ENCODE measurements at regions not wholly inside any gene's neighbourhood (a gene's known extent, or its start where the extent isn't known, plus 50 kb on each side); places are given as distances from the start of the nearest gene placed in this dataset.
"Not testable (repeated sequence)": the region's sequence is repeated elsewhere in the genome, so short reads cannot be mapped to it uniquely, and the experiment has no call there.

DNA sequence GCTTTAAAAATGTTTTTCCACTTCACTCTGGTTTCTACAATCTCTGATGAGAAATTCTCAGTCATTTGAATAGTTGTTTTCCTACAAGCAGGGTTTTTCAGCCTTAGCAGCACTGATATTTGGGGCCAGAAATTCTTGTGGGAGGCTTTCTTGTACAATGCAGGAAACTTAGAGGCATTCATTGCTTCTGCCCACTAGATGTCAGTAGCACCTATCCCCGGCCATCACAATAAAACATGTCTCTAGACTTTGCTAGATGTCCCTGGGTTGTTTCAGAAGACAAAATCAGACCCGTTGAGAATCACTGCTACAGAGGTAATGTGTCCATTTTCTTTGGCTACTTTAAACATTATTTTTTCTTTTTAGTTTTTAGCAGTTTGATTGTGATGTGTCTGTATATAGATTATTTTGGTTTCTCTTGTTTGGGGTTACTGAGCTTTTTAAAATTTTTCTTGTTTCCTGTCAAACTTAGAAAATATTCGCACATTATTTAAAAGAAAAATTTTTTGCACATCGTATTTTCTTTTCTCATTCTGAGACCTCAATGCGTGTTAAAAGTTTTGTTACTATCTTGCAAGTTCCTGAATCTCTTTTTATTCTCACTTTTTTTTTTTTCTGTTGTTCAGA, 60.8 kb upstream of the CCDC179 start:
- no peak overlapping the region for H3K4me3 ChIP-seq (ENCODE audit: insufficient read depth, low read depth, low read length)
- no peaks in the 10 kb centered on the region for H3K27me3 ChIP-seq (ENCODE audit: control insufficient read depth, insufficient read depth, low read length)
- H3K36me3 ChIP-seq (replicated peaks; ENCODE audit: control insufficient read depth, insufficient read depth, low read length), result no peaks in the 10 kb centered on the region
- DNase-seq, result peak; percentile 5

DNA sequence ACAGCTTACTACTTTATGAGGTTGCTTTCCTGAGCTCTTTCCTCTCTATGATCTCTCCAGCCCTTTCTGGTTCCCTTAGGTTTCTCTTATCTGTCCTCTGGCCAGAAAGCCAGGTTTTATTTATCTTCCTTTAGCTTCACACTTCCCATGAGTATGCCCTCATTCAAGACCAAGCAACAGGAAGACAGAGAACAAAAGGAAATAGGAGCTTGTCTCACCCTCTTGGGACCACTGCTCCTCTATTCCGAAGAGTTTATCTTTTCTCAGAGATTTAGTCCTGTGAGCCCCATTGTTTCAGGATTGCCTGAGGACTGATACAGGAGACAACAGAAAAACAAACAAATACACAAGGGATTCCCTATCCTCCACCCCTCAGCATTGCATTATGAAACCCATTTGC, 62.4 kb upstream of the CCDC179 start:
- H3K36me3 ChIP-seq (replicated peaks; ENCODE audit: control insufficient read depth, insufficient read depth, low read length), result no peaks in the 10 kb centered on the region
- H3K27me3 ChIP-seq (ENCODE audit: control insufficient read depth, insufficient read depth, low read length), result no peaks in the 10 kb centered on the region
- DNase-seq, result no peak
- no peak overlapping the region for H3K4me3 ChIP-seq (ENCODE audit: insufficient read depth, low read depth, low read length)

DNA sequence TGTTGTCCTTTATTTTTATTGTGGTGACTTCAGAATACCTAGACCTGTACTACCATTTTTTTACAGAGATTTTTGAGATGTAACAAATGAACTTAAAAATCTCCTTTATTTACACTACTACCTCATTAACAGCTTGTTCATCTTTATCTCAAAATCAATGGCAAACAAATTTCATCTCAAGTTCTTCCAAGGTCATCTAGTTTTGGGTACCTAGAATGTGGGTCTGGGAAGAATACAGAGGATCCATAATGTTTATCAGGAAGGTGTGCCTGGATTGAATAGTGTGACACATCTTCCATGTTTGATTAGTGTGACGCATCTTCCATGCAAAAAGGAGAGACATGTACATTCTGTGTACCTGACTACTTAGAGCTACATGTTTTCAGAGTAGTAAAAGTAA, 63.3 kb upstream of the CCDC179 start:
- no peaks in the 10 kb centered on the region for H3K27me3 ChIP-seq (ENCODE audit: control insufficient read depth, insufficient read depth, low read length)
- no peak overlapping the region for H3K4me3 ChIP-seq (ENCODE audit: insufficient read depth, low read depth, low read length)
- no peak for DNase-seq
- H3K36me3 ChIP-seq (replicated peaks; ENCODE audit: control insufficient read depth, insufficient read depth, low read length), result no peaks in the 10 kb centered on the region

DNA sequence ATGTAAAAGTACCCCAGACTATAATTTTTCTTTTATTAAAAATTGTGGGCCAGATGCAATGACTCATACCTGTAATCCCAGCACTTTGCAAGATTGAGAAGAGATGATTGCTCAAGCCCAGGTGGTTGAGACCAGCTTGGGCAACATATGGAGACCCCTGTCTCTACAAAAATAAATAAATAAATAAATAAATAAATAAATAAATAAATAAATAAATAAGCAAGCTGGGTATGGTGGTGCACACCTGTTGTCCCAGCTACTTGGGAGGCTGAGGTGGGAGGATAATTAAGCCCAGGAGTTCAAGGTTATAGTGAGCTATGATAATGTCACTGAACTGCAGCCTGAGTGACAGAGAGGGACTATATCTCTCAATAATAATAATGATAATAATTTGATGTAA, 66.1 kb upstream of the CCDC179 start:
- H3K36me3 ChIP-seq (replicated peaks; ENCODE audit: control insufficient read depth, insufficient read depth, low read length), result no peaks in the 10 kb centered on the region
- no peak for DNase-seq
- no peaks in the 10 kb centered on the region for H3K27me3 ChIP-seq (ENCODE audit: control insufficient read depth, insufficient read depth, low read length)
- H3K4me3 ChIP-seq (ENCODE audit: insufficient read depth, low read depth, low read length), result no peak overlapping the region

DNA sequence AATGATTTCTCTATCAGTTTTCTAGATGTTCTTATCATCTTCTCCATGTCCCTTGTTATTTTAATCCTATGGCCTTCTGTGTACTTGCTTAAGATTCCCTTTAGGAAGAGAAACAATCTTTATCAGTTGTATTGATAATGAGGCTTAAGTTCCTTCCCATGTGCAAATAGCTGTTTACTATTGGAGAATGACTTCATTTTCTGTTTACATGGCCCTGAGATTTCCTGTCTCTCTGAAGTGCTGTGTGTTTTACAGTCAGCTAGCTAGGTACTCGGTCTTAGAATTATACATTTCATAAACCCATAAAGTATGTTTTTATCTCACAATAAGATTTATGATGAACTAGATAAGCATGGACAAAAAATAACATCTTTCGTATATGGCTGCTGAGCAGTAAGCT, 67.5 kb upstream of the CCDC179 start:
- no peak overlapping the region for H3K4me3 ChIP-seq (ENCODE audit: insufficient read depth, low read depth, low read length)

DNA sequence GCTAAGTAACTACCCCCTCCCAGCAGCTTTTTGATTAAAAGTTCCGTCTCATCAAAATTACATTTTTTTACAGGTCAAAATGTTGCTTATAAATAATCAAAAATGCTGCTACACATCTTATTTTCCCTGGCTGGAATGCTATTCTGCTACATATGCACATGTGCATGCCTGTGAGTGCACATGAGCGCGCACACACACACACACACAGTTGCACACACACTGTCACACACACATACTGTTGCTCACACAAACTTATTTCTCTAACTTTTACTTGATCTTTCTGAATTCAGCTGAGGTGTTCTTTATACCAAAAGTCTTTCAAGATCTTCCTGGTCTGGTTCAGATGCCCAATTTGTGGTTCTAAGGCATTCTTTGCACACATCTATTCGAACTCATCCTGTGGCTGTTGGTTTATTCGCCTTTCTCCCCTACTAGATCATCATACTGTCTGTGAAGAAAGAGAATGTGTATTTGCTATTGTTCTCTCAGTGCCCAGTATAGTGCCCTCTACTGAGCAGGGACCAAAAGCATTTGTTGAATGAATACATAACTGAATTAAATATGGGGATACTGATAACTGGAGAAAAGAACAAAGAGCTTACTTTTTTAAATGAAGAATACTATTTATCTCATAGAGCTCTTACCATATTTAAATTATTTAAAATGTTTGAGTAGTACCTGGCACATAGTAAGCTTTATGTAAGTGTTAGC, 68.1 kb upstream of the CCDC179 start:
- Histone ChIP-seq H3K4me3 (ENCODE audit: insufficient read depth, low read depth, low read length) (no peak overlapping the region), H3K36me3 (replicated peaks; ENCODE audit: control insufficient read depth, insufficient read depth, low read length) (no peaks in the 10 kb centered on the region), H3K27me3 (ENCODE audit: control insufficient read depth, insufficient read depth, low read length) (no peaks in the 10 kb centered on the region)
- DNase-seq, result no peak

More for the DNA sequence above, 67.5 kb upstream of the CCDC179 start:
- no peak for DNase-seq
- Histone ChIP-seq H3K36me3 (replicated peaks; ENCODE audit: control insufficient read depth, insufficient read depth, low read length) (no peaks in the 10 kb centered on the region), H3K27me3 (ENCODE audit: control insufficient read depth, insufficient read depth, low read length) (no peaks in the 10 kb centered on the region)

DNA sequence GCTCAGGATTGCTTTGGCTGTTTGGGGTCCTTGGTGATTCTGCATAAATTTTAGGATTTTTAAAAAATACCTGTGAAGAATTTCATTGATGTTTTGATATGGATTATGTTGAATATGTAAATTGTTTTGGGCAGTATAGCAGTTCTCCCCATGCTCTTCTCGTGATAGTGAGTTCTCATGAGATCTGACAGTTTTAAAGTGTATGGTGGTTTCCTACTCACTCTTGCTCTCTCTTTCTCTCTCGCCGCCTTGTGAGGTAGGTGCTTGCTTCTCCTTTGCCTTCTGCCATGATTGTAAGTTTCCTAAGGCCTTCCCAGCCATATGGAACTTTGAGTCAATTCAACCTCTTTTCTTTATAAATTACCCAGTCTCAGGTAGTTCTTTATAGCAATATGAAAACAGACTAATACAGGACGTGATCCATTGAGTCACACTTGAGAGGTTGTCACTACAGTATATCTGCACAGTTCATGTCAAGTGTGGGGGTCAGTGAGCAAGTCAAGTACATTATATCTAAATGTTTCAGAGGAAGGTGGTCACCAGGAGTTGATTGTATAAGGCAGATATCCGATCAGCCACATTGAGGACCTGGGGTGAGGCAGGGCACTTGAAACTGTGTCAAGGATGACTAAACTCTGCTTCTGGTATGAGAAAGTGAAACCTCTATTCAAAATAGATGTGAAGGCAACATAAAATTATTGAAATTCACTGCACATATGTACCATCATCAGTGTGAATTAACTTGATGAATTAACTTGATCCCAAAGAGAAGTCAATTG, 70.7 kb upstream of the CCDC179 start:
- Histone ChIP-seq H3K4me3 (ENCODE audit: insufficient read depth, low read depth, low read length) (no peak overlapping the region), H3K36me3 (replicated peaks; ENCODE audit: control insufficient read depth, insufficient read depth, low read length) (no peaks in the 10 kb centered on the region), H3K27me3 (ENCODE audit: control insufficient read depth, insufficient read depth, low read length) (no peaks in the 10 kb centered on the region)
- DNase-seq, result no peak

DNA sequence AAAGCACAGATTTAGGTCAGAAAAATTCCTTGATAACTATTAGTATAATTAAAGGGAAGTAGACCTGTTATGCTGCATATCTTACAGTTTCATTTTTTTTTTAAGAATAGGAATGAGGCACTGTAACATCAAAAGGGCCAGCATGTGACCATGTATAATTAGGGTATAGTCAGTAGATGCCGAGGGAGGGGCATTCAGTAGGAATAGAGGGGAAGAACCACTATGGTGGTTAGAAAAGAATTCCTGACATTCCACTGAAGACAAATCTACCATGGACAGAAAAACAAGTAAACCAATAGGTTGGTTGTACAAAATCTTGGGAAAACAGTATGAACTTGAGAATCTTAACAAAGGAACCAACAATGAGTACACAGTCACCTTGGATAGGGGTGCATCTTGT, 78.4 kb upstream of the CCDC179 start:
- DNase-seq, result no peak
- H3K4me3 ChIP-seq (ENCODE audit: insufficient read depth, low read depth, low read length), result no peak overlapping the region
- H3K36me3 ChIP-seq (replicated peaks; ENCODE audit: control insufficient read depth, insufficient read depth, low read length), result no peaks in the 10 kb centered on the region

DNA sequence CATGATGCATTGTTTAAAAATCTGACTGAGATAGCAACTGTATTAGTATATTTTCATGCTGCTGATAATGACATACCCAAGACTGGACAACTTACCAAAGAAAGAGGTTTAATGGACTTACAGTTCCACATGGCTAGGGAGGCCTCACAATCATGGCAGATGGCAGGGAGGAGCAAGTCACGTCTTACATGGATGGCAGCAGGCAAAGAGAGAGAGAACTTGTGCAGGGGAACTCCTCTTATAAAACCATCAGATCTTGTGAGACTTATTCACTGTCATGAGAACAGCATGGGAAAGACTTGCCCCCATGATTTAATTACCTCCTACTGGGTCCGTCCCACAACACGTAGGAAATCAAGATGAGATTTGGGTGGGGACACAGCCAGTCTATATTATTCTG, 81.3 kb upstream of the CCDC179 start:
- not testable (repeated sequence) for DNase-seq; H3K4me3 ChIP-seq (ENCODE audit: insufficient read depth, low read depth, low read length)

More for the DNA sequence above, 78.4 kb upstream of the CCDC179 start:
- H3K27me3 ChIP-seq (ENCODE audit: control insufficient read depth, insufficient read depth, low read length), result no peaks in the 10 kb centered on the region

DNA sequence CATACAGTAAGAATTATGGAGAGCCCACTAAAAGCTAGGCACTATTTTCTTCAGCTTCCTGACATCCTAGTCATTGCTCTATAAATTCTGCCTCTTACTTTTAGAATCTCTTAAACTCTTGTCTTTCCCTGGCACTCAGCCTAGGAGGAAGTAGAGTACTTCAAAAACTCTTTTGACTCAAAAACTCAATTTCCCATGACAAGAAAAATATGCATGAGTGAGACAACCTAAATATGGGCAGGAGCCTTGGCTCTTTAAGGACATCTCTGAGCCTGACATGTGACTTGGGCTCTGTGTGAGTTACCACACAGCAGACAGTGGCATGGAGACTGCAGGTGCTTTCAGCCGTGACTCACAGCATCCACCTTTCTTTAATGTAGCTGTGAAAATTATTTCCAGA, 97.5 kb upstream of the CCDC179 start:
- no peaks in the 10 kb centered on the region for H3K27me3 ChIP-seq (ENCODE audit: control insufficient read depth, insufficient read depth, low read length)
- no peak overlapping the region for H3K4me3 ChIP-seq (ENCODE audit: insufficient read depth, low read depth, low read length)
- H3K36me3 ChIP-seq (replicated peaks; ENCODE audit: control insufficient read depth, insufficient read depth, low read length), result no peaks in the 10 kb centered on the region
- DNase-seq, result no peak

More for the DNA sequence above, 81.3 kb upstream of the CCDC179 start:
- H3K36me3 ChIP-seq (replicated peaks; ENCODE audit: control insufficient read depth, insufficient read depth, low read length); H3K27me3 ChIP-seq (ENCODE audit: control insufficient read depth, insufficient read depth, low read length): not testable (repeated sequence)

DNA sequence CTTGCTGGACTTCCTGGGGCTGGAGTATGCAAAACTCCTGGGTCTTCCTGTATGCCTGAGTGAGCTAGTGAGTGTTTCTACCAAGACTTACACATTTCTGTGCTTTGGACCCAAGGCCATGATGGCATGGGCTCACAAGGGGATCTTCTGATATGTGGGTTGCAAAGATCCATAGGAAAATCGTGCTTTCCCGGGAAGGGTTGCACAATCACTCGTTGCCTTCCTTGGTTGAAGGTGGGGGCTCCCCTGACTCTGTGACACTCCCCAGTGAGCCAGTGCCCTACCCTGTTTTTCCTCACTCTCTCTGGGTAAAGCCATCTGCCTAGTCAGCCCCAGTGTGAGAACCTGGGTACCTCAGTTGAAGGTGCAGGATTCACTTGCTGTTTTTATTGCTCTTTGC, 114.0 kb upstream of the CCDC179 start:
- H3K4me3 ChIP-seq (ENCODE audit: insufficient read depth, low read depth, low read length), result no peak overlapping the region
- DNase-seq, result no peak
- H3K36me3 ChIP-seq (replicated peaks; ENCODE audit: control insufficient read depth, insufficient read depth, low read length), result no peaks in the 10 kb centered on the region
- H3K27me3 ChIP-seq (ENCODE audit: control insufficient read depth, insufficient read depth, low read length), result no peaks in the 10 kb centered on the region

DNA sequence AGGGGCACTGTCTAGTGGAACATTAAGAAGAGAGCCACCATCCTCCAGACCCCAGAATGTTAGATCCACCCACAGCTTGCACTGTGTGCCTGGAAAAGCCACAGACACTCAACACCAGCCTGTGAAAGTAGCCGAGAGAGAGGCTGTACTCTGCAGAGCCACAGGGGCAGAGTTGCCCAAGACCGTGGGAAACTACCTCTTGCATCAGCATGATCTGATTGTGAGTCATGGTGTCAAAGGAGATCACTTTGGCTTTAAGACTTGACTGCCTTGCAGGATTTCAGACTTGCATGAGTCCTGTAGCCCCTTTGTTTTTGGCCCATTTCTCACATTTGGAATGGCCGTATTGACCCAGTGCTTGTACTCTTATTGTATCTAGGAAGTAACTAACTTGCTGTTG, 115.9 kb upstream of the CCDC179 start:
- DNase-seq, result no peak
- Histone ChIP-seq H3K27me3 (ENCODE audit: control insufficient read depth, insufficient read depth, low read length) (no peaks in the 10 kb centered on the region), H3K4me3 (ENCODE audit: insufficient read depth, low read depth, low read length) (no peak overlapping the region)

DNA sequence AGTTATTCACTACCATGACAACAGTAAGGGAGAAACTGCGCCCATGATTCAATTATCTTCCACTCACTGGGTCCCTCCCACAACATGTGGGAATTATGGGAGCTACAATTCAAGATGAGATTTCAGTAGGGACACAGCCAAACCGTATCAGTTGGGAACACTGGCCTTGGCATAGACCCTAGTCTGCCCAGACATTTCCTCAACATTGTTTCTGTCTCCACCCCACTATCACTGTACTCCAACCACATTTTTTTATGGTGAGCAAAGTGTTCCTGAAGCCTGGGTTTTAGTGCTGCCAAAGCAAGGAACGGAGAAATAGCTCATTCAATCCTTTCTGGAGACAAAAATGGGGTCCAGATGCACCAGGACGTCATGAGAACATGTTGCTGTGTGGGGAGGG, 122.6 kb upstream of the CCDC179 start:
- no peak overlapping the region for H3K4me3 ChIP-seq (ENCODE audit: insufficient read depth, low read depth, low read length)
- no peak for DNase-seq
- H3K36me3 ChIP-seq (replicated peaks; ENCODE audit: control insufficient read depth, insufficient read depth, low read length), result no peaks in the 10 kb centered on the region
- no peaks in the 10 kb centered on the region for H3K27me3 ChIP-seq (ENCODE audit: control insufficient read depth, insufficient read depth, low read length)

More for the DNA sequence above, 115.9 kb upstream of the CCDC179 start:
- H3K36me3 ChIP-seq (replicated peaks; ENCODE audit: control insufficient read depth, insufficient read depth, low read length), result no peaks in the 10 kb centered on the region

DNA sequence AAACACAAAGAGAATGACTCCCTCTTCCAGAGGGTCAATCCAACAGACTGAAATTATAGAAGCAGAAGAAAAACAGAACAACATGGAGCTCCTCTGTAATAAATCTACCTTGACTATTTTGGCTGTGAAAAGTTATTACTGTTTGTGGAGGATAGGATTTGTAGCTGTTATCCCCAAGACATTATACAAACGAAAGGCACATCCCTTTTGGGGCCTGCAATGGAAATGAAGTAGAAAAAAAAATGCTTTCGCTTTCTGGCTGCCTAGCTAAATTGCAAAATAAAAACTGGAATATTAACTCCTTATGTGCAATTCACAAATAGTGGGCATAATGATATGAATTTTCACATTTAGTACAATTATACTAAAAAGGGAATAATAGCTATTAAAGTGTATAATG, 123.8 kb upstream of the CCDC179 start:
- Histone ChIP-seq H3K36me3 (replicated peaks; ENCODE audit: control insufficient read depth, insufficient read depth, low read length) (no peaks in the 10 kb centered on the region), H3K27me3 (ENCODE audit: control insufficient read depth, insufficient read depth, low read length) (no peaks in the 10 kb centered on the region), H3K4me3 (ENCODE audit: insufficient read depth, low read depth, low read length) (no peak overlapping the region)
- DNase-seq, result no peak

DNA sequence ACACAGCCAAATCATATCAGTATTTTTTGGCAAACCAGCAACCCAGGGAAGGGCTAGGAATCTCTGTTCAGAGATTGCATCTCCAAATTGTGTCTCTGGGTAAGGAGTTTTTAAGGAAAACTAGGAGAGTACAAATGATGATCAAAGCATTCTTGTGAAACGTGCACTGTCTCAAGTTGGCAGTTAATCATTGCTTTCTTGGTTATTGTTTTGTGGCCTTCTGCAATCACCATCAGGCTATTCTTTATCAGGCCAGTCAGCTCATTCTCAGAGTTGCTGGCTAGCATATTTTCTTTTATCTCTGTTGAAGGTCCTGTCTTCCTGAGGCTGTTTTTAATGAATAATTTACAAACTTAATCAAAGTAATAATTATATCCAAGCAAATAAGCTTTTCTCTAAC, 129.1 kb upstream of the CCDC179 start:
- DNase-seq, result no peak
- no peak overlapping the region for H3K4me3 ChIP-seq (ENCODE audit: insufficient read depth, low read depth, low read length)
- no peaks in the 10 kb centered on the region for H3K36me3 ChIP-seq (replicated peaks; ENCODE audit: control insufficient read depth, insufficient read depth, low read length)
- H3K27me3 ChIP-seq (ENCODE audit: control insufficient read depth, insufficient read depth, low read length), result no peaks in the 10 kb centered on the region; the same call in 1 of the 2 replicates

Data from H7 (cell line).